ENCODE measurements at regions not wholly inside any gene's neighbourhood (a gene's known extent, or its start where the extent isn't known, plus 50 kb on each side); places are given as distances from the start of the nearest gene placed in this dataset.

DNA sequence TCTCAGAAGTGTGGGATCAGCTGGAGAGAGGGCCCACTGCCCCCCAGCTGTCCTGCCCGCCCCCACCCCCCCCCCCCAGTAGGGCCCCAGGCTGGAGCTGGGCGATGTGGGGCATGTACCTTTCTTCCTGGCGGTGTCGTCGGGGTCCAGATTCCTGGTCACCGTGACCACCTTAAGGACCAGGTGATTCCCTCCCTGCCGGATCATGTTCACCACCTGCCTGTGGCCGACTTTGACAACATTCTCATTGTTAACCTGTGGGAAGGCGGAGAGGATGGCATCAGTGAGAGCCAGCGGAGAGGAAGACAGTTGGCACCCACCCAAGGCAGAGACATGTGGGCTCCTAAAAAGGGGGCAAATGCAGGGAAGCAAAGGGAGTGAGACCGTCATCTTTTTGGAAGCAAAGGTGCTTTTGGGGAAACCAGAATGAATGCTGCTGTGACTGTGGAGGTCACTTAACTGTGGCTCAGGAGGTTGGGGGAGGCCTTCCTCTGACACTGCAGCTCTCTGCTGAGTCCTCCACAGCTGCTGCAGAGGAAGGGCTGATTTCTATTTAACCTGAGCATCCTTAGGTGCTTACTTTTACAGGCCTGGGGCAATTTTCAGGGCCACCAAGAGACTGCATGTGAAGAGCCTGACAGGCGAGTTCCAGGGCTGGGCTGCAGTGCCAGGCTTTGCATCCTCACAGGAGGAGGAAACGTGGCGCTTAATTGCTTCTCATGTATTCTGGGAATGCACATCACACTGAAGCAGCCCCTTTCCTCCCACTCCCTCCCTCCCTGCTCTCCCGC is 104.5 kb downstream of the CTTN start:
- no peak for DNase-seq
- Histone ChIP-seq H3K9me3 (ENCODE audit: control insufficient read depth, insufficient read depth, low read length) (no peaks in the 10 kb centered on the region), H3K4me1 (ENCODE audit: control insufficient read depth, insufficient read depth, low read length) (no peaks in the 10 kb centered on the region), H3K4me3 (ENCODE audit: low read length) (no peak overlapping the region), H3K27me3 (ENCODE audit: control insufficient read depth, insufficient read depth, low read length) (no peaks in the 10 kb centered on the region), H3K36me3 (ENCODE audit: control insufficient read depth, insufficient read depth, low read length) (no peaks in the 10 kb centered on the region), H3K27ac (ENCODE audit: low read length) (no peak overlapping the region)
- no peak for ATAC-seq
- H3K4me1 Mint-ChIP-seq = no peaks in the 10 kb centered on the region
- H3K27ac Mint-ChIP-seq = no peak overlapping the region
- H3K9me3 Mint-ChIP-seq = no peaks in the 10 kb centered on the region
- intact Hi-C loops (cut with micrococcal nuclease) = no loop called here
- no peaks in the 10 kb centered on the region for H3K27me3 Mint-ChIP-seq (ENCODE audit: low read depth in 2 of 2)
- H3K36me3 Mint-ChIP-seq = no peaks in the 10 kb centered on the region
- TF ChIP-seq, protein P1, sequence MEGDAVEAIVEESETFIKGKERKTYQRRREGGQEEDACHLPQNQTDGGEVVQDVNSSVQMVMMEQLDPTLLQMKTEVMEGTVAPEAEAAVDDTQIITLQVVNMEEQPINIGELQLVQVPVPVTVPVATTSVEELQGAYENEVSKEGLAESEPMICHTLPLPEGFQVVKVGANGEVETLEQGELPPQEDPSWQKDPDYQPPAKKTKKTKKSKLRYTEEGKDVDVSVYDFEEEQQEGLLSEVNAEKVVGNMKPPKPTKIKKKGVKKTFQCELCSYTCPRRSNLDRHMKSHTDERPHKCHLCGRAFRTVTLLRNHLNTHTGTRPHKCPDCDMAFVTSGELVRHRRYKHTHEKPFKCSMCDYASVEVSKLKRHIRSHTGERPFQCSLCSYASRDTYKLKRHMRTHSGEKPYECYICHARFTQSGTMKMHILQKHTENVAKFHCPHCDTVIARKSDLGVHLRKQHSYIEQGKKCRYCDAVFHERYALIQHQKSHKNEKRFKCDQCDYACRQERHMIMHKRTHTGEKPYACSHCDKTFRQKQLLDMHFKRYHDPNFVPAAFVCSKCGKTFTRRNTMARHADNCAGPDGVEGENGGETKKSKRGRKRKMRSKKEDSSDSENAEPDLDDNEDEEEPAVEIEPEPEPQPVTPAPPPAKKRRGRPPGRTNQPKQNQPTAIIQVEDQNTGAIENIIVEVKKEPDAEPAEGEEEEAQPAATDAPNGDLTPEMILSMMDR (IDR thresholded peaks at IDR 0.05) = no peak
- 85% methylated on average over 14 of the region's 15 CpGs for WGBS (ENCODE audit: insufficient coverage)
- no peak overlapping the region for H3K4me3 Mint-ChIP-seq

DNA sequence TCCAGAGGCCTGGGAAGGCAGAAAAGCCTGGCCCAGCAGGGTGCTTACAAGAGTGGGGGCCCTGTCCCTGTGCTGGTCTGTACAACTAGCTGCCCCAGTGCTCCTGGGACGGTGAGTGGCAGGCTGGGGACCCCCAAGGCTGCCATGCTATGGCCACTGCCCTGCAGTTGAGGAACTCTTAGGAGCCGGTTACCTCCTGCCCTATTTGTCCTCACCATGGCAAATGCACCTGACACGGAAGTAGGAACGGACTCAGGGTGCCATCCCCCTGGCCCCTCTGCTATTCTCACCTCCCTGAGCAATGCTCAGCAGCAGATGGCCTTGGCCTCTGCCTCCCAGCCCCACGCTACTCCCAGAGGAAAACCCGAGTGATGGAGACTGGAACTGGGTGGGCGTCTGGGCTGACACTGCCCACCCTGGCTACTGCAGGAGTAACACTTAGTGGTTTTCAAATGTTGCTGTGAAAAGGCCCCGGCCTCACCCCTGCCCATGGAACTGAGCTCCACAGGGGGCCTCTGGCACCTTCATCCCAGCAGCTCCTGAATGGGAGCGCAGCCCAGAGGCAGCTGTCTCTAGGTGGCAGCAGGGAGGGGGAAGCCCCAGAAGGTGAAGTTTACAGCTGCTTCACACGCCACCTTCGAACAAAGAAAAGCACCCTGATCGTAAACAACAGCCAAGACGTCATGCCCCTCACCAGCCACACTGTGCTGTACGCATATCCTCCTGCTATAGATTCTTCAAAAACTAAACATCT is 105.3 kb downstream of the CTTN start:
- no peak overlapping the region for H3K27ac ChIP-seq (ENCODE audit: low read length)
- H3K27me3 Mint-ChIP-seq (ENCODE audit: low read depth in 2 of 2) = no peaks in the 10 kb centered on the region
- H3K27me3 ChIP-seq (ENCODE audit: control insufficient read depth, insufficient read depth, low read length) = no peaks in the 10 kb centered on the region
- no peak overlapping the region for H3K27ac Mint-ChIP-seq
- no peaks in the 10 kb centered on the region for H3K36me3 Mint-ChIP-seq
- no peaks in the 10 kb centered on the region for H3K36me3 ChIP-seq (ENCODE audit: control insufficient read depth, insufficient read depth, low read length)
- TF ChIP-seq, protein P1 (IDR thresholded peaks at IDR 0.05) = no peak
- no peak overlapping the region for H3K4me3 Mint-ChIP-seq
- DNase-seq = no peak
- intact Hi-C loops (cut with micrococcal nuclease) = no loop called here
- no peaks in the 10 kb centered on the region for H3K4me1 Mint-ChIP-seq
- no peaks in the 10 kb centered on the region for H3K9me3 Mint-ChIP-seq
- H3K4me1 ChIP-seq (ENCODE audit: control insufficient read depth, insufficient read depth, low read length) = no peaks in the 10 kb centered on the region
- no peak overlapping the region for H3K4me3 ChIP-seq (ENCODE audit: low read length)
- 89% methylated on average over 14 of the region's 14 CpGs for WGBS (ENCODE audit: insufficient coverage)
- no peaks in the 10 kb centered on the region for H3K9me3 ChIP-seq (ENCODE audit: control insufficient read depth, insufficient read depth, low read length)
- no peak for ATAC-seq

DNA sequence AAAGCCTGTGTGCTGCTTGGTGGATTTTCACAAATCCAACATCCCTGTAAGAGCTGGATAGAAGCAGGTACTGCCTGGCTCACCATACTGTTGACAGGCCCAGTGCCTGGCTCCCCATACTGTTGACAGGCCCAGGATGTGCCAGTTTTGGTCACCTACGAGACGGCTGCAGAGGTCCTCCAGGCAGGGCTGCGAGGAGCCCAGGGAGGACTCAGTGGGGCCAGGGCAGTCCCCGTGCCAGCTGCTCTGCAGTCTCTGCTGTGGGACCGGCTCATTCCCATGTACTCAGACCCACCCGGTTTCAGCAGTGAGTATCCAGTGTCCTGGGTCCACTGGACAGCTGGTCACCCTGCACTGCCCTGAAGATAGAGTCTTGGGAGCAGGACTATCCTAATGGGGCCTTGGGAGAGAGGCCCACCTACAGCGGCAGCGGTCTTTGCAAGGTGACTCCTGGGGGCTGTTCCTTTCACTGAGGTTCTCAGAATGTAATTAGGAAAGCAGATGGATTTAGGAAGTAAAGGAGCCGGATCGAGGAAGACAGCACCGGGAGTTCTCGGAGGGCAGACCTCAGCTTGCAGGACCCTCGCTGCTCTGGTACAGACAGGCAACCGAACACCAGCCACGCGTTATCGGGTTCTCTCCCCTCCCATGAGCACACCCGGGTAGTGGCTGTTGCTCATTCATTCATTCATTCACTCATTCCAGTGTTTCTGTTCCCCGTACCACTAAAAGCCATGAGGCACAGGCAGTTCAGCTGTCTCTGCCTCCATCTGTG is 106.1 kb downstream of the CTTN start:
- Histone ChIP-seq H3K4me3 (ENCODE audit: low read length) (no peak overlapping the region), H3K27me3 (ENCODE audit: control insufficient read depth, insufficient read depth, low read length) (no peaks in the 10 kb centered on the region), H3K27ac (ENCODE audit: low read length) (no peak overlapping the region), H3K36me3 (ENCODE audit: control insufficient read depth, insufficient read depth, low read length) (no peaks in the 10 kb centered on the region), H3K4me1 (ENCODE audit: control insufficient read depth, insufficient read depth, low read length) (no peaks in the 10 kb centered on the region), H3K9me3 (ENCODE audit: control insufficient read depth, insufficient read depth, low read length) (no peaks in the 10 kb centered on the region)
- no peaks in the 10 kb centered on the region for H3K36me3 Mint-ChIP-seq
- no peaks in the 10 kb centered on the region for H3K9me3 Mint-ChIP-seq
- TF ChIP-seq, protein P1 (IDR thresholded peaks at IDR 0.05) = no peak
- no peak for ATAC-seq
- intact Hi-C loops (cut with micrococcal nuclease) = no loop called here
- no peak overlapping the region for H3K4me3 Mint-ChIP-seq
- WGBS (ENCODE audit: insufficient coverage) = 94% methylated on average over 19 of the region's 19 CpGs
- no peak for DNase-seq
- no peaks in the 10 kb centered on the region for H3K27me3 Mint-ChIP-seq (ENCODE audit: low read depth in 2 of 2)
- H3K27ac Mint-ChIP-seq = no peak overlapping the region
- H3K4me1 Mint-ChIP-seq = no peaks in the 10 kb centered on the region
